NCI-H774 (cell line): ENCODE measurements at regions not wholly inside any gene's neighbourhood (a gene's known extent, or its start where the extent isn't known, plus 50 kb on each side); places are given as distances from the start of the nearest gene placed in this dataset.
"Not testable (repeated sequence)": the region's sequence is repeated elsewhere in the genome, so short reads cannot be mapped to it uniquely, and the experiment has no call there.

ENCODE experiments used
- DNase-seq: peaks from one replicate; lab custom pipeline; 2025; lab: John Stamatoyannopoulos, UW

DNA sequence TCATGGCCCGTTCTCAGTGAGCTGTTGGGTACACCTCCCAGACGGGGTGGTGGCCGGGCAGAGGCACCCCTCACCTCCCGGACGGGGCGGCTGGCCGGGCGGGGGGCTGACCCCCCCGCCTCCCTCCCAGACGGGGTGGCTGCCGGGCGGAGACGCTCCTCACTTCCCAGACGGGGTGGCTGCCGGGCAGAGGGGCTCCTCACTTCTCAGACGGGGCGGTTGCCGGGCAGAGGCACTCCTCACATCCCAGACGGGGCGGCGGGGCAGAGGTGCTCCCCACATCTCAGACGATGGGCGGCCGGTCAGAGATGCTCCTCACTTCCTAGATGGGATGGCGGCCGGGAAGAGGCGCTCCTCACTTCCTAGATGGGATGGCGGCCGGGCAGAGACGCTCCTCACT, 129.7 kb upstream of the DAAM1 start:
- DNase-seq, result not testable (repeated sequence)

GRCh38 chr14:59060841-59061240, 127.6 kb upstream of the DAAM1 start:
- DNase-seq, result no peak

DNA sequence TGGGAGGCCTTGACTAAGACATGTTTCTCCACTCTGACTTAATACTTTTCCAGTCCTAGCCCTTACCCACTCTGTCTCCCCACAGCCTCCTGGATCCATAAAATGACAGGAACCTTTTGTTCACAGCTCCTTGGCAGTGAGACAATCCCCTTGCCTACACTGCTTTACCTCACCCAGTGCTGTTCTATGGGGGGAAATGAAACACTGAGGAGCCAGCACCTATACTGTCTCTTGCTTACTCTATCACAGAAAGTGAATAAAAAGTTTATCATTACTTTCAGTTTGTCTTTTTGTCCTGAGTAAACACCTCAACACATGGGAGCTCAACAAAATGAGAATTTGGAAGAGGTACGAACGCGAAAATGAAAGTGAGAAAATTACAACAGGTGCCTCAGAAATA, 127.2 kb upstream of the DAAM1 start:
- DNase-seq, result no peak

- DNase-seq, result no peak
Observed at GRCh38 chr14:59063259-59063658, 125.2 kb upstream of the DAAM1 start.

GRCh38 chr14:59067127-59067894, 121.2 kb upstream of the DAAM1 start:
- no peak for DNase-seq

DNA sequence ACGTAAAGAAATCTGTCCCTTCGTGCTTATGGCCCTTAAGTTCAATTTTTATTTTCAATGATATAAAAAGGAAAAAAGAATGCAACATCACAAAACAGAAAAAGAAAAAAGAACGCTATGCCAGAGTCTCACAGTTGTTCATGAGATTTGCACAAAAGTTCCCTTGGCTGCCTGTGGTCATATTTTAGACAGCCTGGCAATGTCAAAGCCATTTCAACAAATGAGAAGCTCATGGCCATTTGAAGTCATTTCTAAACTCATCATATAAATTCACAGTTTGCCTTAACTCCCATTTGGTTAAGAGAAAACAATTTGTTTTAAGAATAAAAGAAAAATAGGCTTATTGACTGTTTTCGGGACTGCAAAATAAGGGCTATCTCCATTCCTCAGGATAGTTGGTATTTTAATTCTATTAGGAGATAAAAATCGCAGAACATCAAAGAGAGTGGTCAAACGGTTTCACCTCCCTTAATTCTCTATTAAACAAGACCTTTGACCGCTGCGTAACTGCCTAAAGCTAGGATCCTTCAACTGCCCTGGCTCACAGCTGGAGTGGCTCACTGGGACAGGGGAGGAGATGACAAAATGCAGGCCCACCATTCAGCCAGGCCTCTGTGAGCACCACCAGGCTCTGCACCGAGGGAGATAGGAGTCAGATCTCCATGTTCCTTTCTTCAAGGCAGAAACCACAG, 119.2 kb upstream of the DAAM1 start:
- DNase-seq, result no peak

GRCh38 chr14:59075506-59075905, 113.0 kb upstream of the DAAM1 start:
- no peak for DNase-seq

DNA sequence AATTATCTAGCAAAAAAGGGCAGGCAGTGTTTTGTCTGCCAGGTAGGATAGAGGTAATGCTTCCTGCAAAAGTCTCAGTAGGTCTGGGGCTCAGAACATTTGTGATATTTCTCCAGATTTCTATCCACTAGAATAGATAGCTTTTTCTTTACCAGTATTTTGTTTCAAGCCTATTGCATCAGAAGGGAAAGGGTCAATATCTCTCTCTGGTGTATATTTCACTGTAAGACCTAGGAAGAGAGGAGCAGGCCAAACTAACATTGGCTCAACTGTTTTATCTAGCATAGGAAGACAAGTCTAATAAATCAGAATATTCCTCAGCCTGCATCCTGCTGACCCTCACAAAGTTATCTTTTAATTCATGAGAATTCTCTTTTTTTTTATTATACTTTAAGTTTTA, 106.7 kb upstream of the DAAM1 start:
- no peak for DNase-seq

DNA sequence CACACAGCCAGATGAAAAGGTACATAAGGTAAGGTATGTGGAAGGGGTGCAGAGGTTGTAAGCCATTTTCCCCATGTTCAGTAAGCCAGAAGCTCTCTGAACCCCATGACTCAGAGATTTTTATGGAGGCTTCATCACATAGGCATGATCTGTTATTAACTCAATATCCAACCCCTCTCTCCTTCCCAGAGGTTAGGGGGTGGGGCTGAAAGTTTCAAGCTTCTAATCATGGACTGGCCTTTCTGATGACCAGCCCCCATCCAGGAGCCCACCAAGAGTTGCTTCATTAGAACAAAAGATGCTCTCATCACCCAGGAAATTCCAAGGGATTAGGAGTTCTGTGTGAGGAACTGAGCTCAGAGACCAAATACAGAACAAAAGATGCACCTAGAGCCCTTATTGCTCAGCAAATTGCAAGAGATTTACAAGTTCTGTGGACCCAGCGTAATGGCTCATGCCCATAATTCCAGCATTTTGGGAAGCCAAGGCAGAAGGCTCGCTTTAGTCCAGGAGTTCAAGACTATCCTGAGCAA, 103.2 kb upstream of the DAAM1 start:
- DNase-seq, result no peak

GRCh38 chr14:59086241-59086882, 102.1 kb upstream of the DAAM1 start:
- DNase-seq, result no peak

DNA sequence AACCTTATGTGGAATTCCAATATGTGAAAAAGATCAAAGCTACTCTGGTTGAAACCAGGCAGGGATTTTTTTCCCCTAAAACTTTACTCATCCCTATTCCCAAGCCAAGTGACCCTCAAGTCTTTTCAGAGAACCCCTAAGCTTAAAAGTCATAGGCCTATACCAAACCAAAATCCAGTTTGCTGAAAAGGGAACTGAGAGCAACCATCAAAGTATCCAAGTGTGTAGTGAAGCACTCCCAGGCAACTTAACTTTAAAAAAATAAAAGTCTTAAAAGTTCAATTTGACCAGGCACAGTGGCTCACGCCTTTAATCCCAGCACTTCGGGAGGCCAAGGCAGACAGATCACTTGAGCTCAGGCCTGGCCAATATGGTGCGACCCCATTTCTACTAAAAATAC, 101.2 kb upstream of the DAAM1 start:
- no peak for DNase-seq

GRCh38 chr14:59087711-59088110, 100.8 kb upstream of the DAAM1 start:
- DNase-seq, result no peak

- no peak for DNase-seq
Observed at GRCh38 chr14:59090572-59090971, 97.9 kb upstream of the DAAM1 start.

- DNase-seq, result no peak
Observed at GRCh38 chr14:59091404-59091803, 97.1 kb upstream of the DAAM1 start.

DNA sequence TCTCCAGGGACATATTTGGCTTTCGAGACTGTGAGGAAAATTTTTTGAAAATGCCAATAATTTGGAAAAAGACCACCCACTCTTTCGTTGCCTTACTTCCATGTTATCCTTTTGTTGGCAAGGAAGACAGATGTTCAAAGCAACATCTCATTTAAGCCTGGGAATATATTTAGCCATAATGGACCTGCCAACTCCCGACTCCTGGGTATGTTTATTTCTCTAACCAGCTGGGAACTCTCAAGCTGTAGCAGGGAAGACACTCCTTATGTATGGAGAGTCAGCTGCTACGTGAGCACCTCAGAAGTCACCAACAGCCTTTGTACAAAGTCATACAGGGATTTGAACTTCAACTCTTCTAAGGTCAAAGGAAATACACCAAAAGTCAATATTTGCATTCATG, 96.5 kb upstream of the DAAM1 start:
- DNase-seq, result no peak

GRCh38 chr14:59093902-59094301, 94.6 kb upstream of the DAAM1 start:
- DNase-seq, result no peak

DNA sequence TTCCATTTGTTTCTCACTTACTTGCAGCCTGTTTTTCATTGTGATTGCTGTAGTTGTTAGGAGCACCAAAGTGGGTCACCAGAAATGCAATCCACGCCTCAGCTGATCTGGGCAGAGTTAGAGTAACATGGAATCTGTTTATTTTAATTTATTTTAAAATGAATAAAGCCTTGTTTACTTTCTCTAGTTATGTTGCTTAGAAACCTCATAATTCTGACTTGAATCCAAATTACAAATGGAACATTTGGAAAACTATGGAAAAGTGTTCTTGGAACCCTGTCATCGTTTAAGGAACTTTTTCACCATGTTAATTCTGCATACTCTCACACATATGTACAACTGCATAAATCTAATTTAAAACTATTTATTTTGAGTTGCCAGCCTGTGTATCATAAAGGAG, 92.2 kb upstream of the DAAM1 start:
- DNase-seq, result no peak

DNA sequence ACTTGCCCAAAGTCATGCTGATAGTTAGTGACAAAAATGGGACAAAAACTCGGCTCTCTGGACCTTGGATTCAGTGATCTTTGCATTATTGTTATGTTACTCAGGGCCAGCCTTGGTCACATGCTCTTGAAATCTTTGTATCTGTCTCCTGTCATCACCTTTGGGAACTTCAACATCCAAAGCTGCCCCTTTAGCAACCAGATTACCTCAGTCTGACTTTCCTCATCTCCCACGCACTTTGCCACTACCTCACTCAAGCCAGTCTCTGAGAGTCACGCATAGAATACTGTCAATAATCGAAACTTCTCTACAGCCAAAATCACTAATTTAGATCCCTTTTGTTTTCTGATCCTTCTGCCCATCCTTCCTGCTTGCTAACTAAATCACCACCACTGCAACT, 90.8 kb upstream of the DAAM1 start:
- no peak for DNase-seq

- DNase-seq, result no peak
Observed at GRCh38 chr14:59098377-59098776, 90.1 kb upstream of the DAAM1 start.

DNA sequence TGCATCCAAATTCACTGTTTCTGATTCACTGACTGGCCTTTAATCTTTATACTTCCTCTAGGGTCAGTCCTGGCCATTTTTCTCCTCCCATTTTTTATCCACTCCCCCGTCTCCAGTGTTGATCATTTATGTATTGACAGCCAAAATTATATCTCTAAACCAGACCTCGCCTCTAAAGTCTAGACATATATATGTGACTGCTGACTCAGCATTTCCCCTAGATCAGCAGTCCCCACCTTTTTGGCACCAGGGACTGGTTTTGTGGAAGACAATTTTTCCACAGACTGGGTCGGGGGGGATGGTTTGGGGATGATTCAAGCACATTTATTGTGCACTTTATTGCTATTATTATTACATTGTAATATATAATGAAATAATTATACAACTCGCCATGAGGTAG, 88.3 kb upstream of the DAAM1 start:
- DNase-seq, result no peak

DNA sequence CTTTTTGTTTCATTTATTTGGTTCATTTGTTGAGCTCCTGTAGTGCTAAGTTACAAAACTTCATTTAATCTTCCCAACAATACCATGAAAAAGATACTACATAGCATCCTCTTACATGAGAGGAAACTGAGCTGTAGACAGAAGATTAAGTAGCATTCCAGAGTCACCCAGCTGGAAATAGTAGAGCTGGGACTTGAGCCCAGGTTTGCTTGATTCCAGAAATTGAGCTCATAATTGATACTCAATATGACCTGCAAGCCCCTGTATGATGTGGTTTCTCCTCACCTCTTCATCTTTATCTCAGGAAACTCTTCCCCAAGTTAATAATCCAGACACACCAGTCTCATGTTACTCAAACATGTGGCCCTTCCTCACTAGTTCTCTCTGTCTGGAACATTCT, 87.0 kb upstream of the DAAM1 start:
- no peak for DNase-seq

DNA sequence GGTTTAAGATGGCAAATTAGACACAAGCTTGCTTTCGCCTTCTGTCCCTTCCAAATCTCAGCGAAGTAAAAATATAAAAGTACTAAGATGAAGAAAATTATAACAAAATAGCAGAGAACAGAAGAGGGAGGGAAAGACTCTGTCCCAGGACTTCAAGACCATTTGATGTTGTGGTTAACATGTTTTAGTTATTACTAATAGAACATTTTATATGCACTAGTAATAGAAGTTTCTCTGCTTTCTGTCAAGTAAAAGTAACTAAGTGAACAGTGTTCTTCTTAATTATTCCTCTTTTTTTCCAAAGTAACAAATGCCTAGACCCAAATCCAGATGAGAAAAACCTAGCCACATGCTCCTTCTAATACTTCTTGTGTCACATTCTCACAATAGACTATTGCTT, 85.1 kb upstream of the DAAM1 start:
- DNase-seq, result no peak

DNA sequence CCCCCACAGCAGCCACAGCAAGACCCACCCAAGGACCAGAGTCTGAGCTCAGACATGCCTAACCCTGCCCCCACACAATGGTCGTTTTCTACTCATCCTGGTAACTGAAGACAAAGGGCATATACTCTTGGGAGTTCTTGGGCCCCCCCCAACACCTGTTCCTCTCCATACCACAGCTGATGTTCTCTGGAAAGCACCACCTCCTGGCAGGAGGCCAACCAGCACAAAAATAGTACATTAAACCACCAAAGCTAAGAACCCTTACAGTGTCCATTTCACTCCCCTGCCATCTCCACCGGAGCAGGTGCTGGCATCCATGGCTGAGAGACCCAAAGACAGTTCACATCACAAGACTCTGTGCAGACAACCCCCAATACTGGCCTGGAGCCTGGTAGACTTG, 80.6 kb upstream of the DAAM1 start:
- DNase-seq, result no peak
